B cell (primary cell): ENCODE measurements at regions not wholly inside any gene's neighbourhood (a gene's known extent, or its start where the extent isn't known, plus 50 kb on each side); places are given as distances from the start of the nearest gene placed in this dataset.

Experiments used
- ATAC-seq: fragments of 200-7000 bp; cut with Tn5 transposase; one replicate; pipeline ENCODE4 v1.10.0; 2021; ENCODE audit warnings: low read depth, mild to moderate bottlenecking, moderate number of reproducible peaks, moderate library complexity
- CTCF ChIA-PET: fragments of 350-600 bp; sonication (Branson Sonifier 250); formaldehyde crosslinking; loops from one replicate; lab custom pipeline; 2021; ENCODE audit warnings: antibody characterized with exemption, inconsistent platforms; lab: Charles Lee
- POLR2A ChIA-PET: fragments of 350-600 bp; sonication (Branson Sonifier 250); formaldehyde crosslinking; loops from one replicate; lab custom pipeline; 2021; ENCODE audit warnings: antibody characterized with exemption; lab: Charles Lee
- DNase-seq: peaks from one replicate; pipeline ENCODE4 v3.0.0; 2013
- H2AFZ ChIP-seq: 2 replicates; pipeline ENCODE4 v1.6.1; 2012; ENCODE audit warnings: mild to moderate bottlenecking, low read depth, low read length; ENCODE audit not compliant: insufficient read depth, poor library complexity, severe bottlenecking
- H3K27ac ChIP-seq, 2 donors: 1 replicate in 1 of 2; 2 replicates in 1 of 2; pipeline ENCODE4 v1.5.1; 2012 to 2013; ENCODE audit warnings: low read length in 2 of 2, mild to moderate bottlenecking in 2 of 2, moderate library complexity in 1 of 2
- H3K27me3 ChIP-seq, 4 experiments: fragments of 200-600 bp in 1 of 4; sonication (generic) in 1 of 4; replicated peaks in 1 of 4; 1 replicate in 2 of 4; 2 replicates in 2 of 4; pipeline versions ENCODE4 v1.6.1 to v1.7.0; 2013 to 2016; ENCODE audit warnings: low read length in 3 of 4, mild to moderate bottlenecking in 2 of 4, mixed read lengths in 1 of 4, moderate library complexity in 1 of 4; ENCODE audit not compliant: insufficient read depth in 4 of 4, control insufficient read depth in 3 of 4; ENCODE audit errors: control extremely low read depth in 1 of 4
- H3K36me3 ChIP-seq, 2 experiments: replicated peaks in 1 of 2; 1 replicate in 1 of 2; 2 replicates in 1 of 2; pipeline versions ENCODE4 v1.6.1 to v1.7.1; 2013; ENCODE audit warnings: low read length in 1 of 2; ENCODE audit not compliant: insufficient read depth in 2 of 2, control insufficient read depth in 1 of 2; ENCODE audit errors: control extremely low read depth in 1 of 2, extremely low read depth in 1 of 2
- H3K4me1 ChIP-seq, 2 donors: fragments of 200-600 bp in 1 of 2; sonication (generic) in 1 of 2; 1 replicate in 1 of 2; 2 replicates in 1 of 2; pipeline versions ENCODE4 v1.5.1 to v1.6.1; 2013 to 2017; ENCODE audit warnings: low read length in 2 of 2; ENCODE audit not compliant: control insufficient read depth in 2 of 2, insufficient read depth in 2 of 2
- H3K4me2 ChIP-seq: replicated peaks from 2 replicates; pipeline ENCODE3; 2012; ENCODE audit warnings: mild to moderate bottlenecking, low read depth, low read length; ENCODE audit not compliant: poor library complexity, severe bottlenecking
- H3K4me3 ChIP-seq, 5 experiments: fragments of 200-600 bp in 1 of 5; sonication (generic) in 1 of 5; 1 replicate in 3 of 5; 2 replicates in 2 of 5; pipeline versions ENCODE4 v1.5.1 to v1.7.0; 2011 to 2016; ENCODE audit warnings: low read length in 4 of 5, mild to moderate bottlenecking in 4 of 5, low read depth in 2 of 5, control low read depth in 1 of 5, moderate library complexity in 1 of 5; ENCODE audit not compliant: insufficient read depth in 1 of 5; ENCODE audit errors: control extremely low read depth in 1 of 5, extremely low read depth in 1 of 5
- H3K79me2 ChIP-seq: fragments of 200-600 bp; sonication (generic); one replicate; pipeline ENCODE4 v1.6.0; 2016; ENCODE audit warnings: low read length; ENCODE audit not compliant: control insufficient read depth, insufficient read depth
- H3K9ac ChIP-seq: fragments of 200-600 bp; sonication (generic); 2 replicates; pipeline ENCODE4 v1.6.1; 2017; ENCODE audit warnings: mild to moderate bottlenecking, low read length, moderate library complexity
- H3K9me3 ChIP-seq, 3 donors: one replicate each; pipeline versions ENCODE4 v1.6.1 to v1.7.1; 2013; ENCODE audit warnings: low read length in 2 of 3; ENCODE audit not compliant: control insufficient read depth in 2 of 3, insufficient read depth in 1 of 3; ENCODE audit errors: control extremely low read depth in 1 of 3
- H4K20me1 ChIP-seq: 2 replicates; pipeline ENCODE4 v1.6.0; 2012; ENCODE audit warnings: mild to moderate bottlenecking, low read length; ENCODE audit not compliant: insufficient read depth, control insufficient read depth, poor library complexity, severe bottlenecking
- H3K27ac Mint-ChIP-seq: one replicate; pipeline ENCODE4 v1.8.0; 2021; ENCODE audit warnings: mixed read lengths
- H3K27me3 Mint-ChIP-seq: one replicate; pipeline ENCODE4 v1.8.0; 2021; ENCODE audit warnings: mixed read lengths
- H3K4me1 Mint-ChIP-seq: one replicate; pipeline ENCODE4 v1.8.0; 2021; ENCODE audit warnings: mixed read lengths
- H3K4me3 Mint-ChIP-seq: one replicate; pipeline ENCODE4 v1.8.0; 2021; ENCODE audit warnings: mixed read lengths
- H3K9me3 Mint-ChIP-seq: one replicate; pipeline ENCODE4 v1.8.0; 2022; ENCODE audit warnings: mixed read lengths; ENCODE audit not compliant: insufficient read depth
- CTCF ChIP-seq: fragments of 200-600 bp; IDR thresholded peaks from one replicate; pipeline ENCODE4 v1.8.0; 2022; ENCODE audit warnings: antibody characterized with exemption, mild to moderate bottlenecking
- EZH2 ChIP-seq: IDR thresholded peaks from 2 replicates; pipeline ENCODE4 v1.6.1; 2012; ENCODE audit warnings: borderline replicate concordance, low read depth, mild to moderate bottlenecking, moderate library complexity, low read length; ENCODE audit not compliant: insufficient read depth, poor library complexity, severe bottlenecking
- WGBS: methylation state at CpG from one replicate; pipeline ENCODE4 v1.1.5; 2013; ENCODE audit warnings: missing lambda C conversion rate; ENCODE audit not compliant: insufficient coverage; 5-methylcytosine and 5-hydroxymethylcytosine counted together
- intact Hi-C: fragments of 100-400 bp; cut with micrococcal nuclease; formaldehyde crosslinking; loops from one replicate; pipeline ENCODE4 v1.10.0; 2022

- Histone ChIP-seq H3K9me3 (no peaks in the 10 kb centered on the region), H2AFZ (no peak overlapping the region), H3K27me3 (peaks cover 0 to 22% (median 10%) of the 10 kb centered on the region in 4 experiments), H3K36me3 (no peaks in the 10 kb centered on the region), H3K9ac (no peak overlapping the region), H4K20me1 (no peaks in the 10 kb centered on the region), H3K4me3 (no peak overlapping the region), H3K4me2 (no peak overlapping the region), H3K79me2 (no peaks in the 10 kb centered on the region), H3K27ac (no peak overlapping the region), H3K4me1 (peaks cover 7 to 11% of the 10 kb centered on the region in 2 donors)
- Mint-ChIP-seq H3K4me1 (peaks cover 10% of the 10 kb centered on the region), H3K27ac (no peak overlapping the region), H3K27me3 (peaks cover 26% of the 10 kb centered on the region), H3K9me3 (no peaks in the 10 kb centered on the region), H3K4me3 (no peak overlapping the region)
- POLR2A ChIA-PET, result no interaction called here
- no peak for TF ChIP-seq EZH2
- no peak for TF ChIP-seq CTCF
- DNase-seq (no peak), ATAC-seq (no peak)
- CTCF ChIA-PET, result interaction anchor here (1.7 kb wide), 1 partner anchor 871 kb away, joined by 6 read pairs; no protein-coding TSS in a partner anchor
- 100% methylated on average over 1 of the region's 4 CpGs for WGBS
- intact Hi-C loops, result no loop called here
These were observed 166.9 kb upstream of the PROK2 start for GRCh38 chr3:71951842-71952241.

GRCh38 chr3:71951361-71951760 is 166.4 kb upstream of the PROK2 start:
- H3K4me1 Mint-ChIP-seq, result peaks cover 10% of the 10 kb centered on the region
- peaks cover 28% of the 10 kb centered on the region for H3K27me3 Mint-ChIP-seq
- Histone ChIP-seq H4K20me1 (no peaks in the 10 kb centered on the region), H3K36me3 (no peaks in the 10 kb centered on the region), H3K27me3 (peaks cover 0 to 18% (median 9%) of the 10 kb centered on the region in 4 experiments), H2AFZ (no peak overlapping the region), H3K4me1 (peaks cover 7 to 11% of the 10 kb centered on the region in 2 donors), H3K79me2 (no peaks in the 10 kb centered on the region), H3K9ac (no peak overlapping the region), H3K9me3 (no peaks in the 10 kb centered on the region), H3K4me3 (no peak overlapping the region), H3K4me2 (no peak overlapping the region), H3K27ac (no peak overlapping the region)
- TF ChIP-seq EZH2 (no peak), CTCF (no peak)
- ChIA-PET CTCF (interaction anchor here (1.0 to 1.7 kb wide), 2 partner anchors 868 to 871 kb away, joined by 4 to 6 read pairs; no protein-coding TSS in a partner anchor), POLR2A (no interaction called here)
- DNase-seq (no peak), ATAC-seq (no peak)
- no peaks in the 10 kb centered on the region for H3K9me3 Mint-ChIP-seq
- no peak overlapping the region for H3K4me3 Mint-ChIP-seq
- H3K27ac Mint-ChIP-seq, result no peak overlapping the region
- 68% methylated on average over 4 of the region's 4 CpGs for WGBS
- intact Hi-C loops, result no loop called here
